ENCODE measurements at regions not wholly inside any gene's neighbourhood (a gene's known extent, or its start where the extent isn't known, plus 50 kb on each side); places are given as distances from the start of the nearest gene placed in this dataset.
"Not testable (repeated sequence)": the region's sequence is repeated elsewhere in the genome, so short reads cannot be mapped to it uniquely, and the experiment has no call there.

DNA sequence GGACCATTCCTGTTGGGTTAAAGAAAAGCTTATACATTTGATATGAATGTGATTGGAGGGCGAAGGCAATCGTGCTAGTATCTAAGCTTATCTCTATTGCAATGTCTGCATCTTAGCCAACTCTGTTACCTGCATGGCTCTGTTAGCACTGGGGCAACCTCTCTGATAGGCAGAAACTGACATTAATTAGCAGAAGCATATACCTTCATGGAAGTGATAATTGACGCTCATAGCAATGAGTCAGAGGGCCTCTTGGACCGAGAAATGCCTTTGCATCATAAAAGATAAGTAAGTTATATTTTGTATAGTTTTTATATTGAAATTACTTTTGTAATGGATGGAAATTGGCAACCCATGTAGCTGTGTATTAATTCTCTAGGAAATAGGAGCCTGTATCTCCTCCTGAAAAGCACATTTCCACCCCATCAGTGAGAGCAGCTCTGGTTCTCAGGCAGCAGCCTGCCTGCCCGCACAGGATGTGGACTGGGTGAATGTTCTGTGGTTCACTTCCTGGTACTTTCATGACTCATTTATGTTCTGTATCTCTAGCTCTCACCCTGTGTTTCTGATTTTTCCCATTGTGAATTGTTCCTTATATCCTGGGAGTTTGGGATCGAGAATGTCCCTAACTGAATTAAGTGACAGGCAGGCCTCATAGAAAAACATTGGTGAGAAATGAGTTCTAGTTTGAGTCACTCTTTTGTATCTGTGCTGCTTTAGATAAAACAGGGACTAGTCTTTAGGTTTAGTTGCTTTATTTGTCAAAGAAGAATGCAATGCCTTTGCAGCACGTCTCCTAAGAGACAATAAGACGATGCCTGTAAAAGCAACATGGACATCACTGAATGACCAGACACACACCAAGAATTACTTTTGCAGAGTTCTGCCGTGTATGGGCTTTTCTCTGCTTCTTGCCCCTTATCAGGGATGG, 344.9 kb downstream of the DCDC2C start:
- DNase-seq (ENCODE audit: low spot score), result no peak

- DNase-seq (ENCODE audit: low spot score), result no peak
These were observed 346.1 kb downstream of the DCDC2C start for GRCh38 chr2:4049463-4049862.

DNA sequence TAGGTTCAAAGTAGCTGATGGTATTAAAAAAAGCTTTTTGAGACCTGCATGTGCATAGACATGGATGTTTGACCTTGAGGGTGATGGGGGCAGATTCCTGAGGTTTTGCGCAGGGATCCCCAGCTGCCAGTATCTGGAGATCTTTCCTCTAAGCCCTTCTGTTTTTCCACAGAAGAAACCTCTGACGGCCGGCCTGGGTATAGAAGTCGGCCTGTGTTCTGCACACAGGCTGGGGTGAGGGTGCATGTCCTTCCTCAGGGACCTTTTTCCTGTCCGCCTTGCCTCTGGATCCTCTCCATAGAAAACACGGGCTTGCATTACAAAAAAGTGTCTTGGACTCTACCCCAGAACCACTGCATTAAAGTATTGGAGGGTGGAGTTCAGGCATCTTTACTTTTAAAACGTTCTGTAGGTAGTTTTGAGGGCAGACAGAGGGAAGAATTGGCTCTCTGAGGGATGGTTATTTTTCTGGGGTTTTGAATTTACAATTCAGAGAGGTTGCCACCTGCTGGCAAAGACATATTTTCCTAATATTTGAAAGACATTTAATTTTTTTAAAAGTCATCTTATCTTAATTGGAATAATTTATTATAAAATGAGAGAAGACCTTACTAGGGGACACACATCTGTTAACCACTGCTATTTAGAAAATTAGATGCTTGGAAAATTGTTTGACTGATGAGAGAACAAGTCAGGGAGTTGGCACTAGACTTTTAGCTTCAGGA, 350.6 kb downstream of the DCDC2C start:
- DNase-seq (ENCODE audit: low spot score), result peak; percentile 14

DNA sequence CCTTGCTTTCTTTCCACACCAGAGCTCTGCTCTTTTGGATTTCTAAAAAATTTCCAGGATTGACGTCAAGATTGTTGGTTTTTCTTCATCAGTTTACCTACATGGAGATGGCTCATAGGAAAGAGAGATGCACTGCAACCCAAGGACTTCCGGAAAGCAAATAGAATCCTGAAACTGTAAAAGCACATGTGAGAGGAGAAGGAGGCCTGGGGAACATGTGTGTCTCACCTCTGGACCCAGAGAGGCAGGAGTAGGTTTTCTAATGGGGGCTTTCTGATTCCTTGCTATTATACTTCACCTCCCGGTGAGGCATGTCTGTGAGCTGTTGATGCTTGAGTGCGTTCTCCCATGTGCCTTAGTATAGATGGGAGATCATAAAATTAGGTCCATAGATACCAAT, 362.8 kb downstream of the DCDC2C start:
- DNase-seq (ENCODE audit: low spot score), result no peak

DNA sequence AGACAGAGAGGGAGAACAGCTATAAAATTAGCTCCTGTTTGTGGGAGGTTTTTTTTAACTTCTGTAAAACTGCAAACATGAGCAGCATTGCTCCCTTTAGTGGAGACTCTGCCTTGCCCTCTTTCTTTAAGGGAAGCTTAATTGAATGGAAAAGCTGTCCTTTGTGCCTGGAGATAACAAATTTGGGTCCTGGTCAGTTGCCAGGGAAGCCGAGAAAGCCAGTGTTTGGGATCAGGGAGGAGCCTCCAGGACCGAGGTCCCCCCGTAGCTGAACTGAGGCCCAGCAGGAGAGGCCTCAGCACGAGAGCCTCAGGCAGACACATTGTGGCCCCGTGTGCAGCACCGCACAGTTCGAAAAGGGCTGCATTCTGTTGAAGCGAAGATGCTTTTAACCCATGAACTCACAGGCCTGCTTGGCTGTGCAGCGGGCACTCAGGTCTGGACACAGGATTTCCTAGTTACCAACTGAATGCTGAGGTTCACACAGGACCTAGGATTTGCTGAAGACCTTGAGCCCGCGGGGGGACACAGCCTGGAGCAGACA, 369.7 kb downstream of the DCDC2C start:
- DNase-seq (ENCODE audit: low spot score), result no peak

GRCh38 chr2:4077017-4077416, 373.6 kb downstream of the DCDC2C start:
- no peak for DNase-seq (ENCODE audit: low spot score)

DNA sequence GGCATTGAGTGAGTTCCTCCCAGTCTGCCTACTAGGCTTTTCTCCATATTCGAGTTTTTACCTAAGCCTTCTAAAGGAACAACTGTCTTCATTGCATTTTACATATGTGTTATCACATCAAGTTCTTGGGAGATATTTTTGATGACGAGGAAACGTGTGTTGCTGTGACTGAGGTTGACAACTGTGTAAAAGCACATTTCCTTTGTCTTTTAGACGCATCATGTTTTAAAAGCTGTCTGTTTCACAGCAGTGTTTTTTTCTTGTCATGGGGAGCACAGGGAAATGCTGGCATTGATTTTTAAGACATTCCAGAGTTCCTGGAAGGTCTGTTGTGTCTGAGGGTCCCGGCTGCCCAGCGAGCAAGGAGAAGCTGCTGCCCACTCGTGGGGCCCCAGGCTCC, 381.8 kb downstream of the DCDC2C start:
- DNase-seq (ENCODE audit: low spot score), result no peak

GRCh38 chr2:4090668-4091630, 387.6 kb downstream of the DCDC2C start:
- no peak for DNase-seq (ENCODE audit: low spot score)

GRCh38 chr2:4091869-4092268, 388.5 kb downstream of the DCDC2C start:
- DNase-seq (ENCODE audit: low spot score), result no peak

DNA sequence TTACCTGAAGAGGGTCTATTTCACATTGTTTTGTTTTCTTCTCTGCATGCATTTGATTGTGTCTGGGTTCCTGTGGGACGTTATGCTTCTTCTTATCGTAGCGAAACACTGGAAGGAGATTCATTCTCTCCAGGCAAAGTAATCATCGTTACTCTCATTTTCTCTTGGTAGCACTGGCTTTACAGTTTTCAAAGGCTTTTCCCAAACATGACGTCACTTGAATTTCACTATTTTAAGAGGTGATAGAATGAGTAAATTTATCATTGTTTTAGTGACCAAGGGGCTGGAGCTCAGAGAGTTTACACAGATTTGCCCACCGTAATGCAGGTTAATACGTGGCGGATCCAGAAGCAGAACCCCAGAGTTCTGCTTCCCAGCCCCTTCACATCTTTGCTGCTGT, 391.4 kb downstream of the DCDC2C start:
- no peak for DNase-seq (ENCODE audit: low spot score)

DNA sequence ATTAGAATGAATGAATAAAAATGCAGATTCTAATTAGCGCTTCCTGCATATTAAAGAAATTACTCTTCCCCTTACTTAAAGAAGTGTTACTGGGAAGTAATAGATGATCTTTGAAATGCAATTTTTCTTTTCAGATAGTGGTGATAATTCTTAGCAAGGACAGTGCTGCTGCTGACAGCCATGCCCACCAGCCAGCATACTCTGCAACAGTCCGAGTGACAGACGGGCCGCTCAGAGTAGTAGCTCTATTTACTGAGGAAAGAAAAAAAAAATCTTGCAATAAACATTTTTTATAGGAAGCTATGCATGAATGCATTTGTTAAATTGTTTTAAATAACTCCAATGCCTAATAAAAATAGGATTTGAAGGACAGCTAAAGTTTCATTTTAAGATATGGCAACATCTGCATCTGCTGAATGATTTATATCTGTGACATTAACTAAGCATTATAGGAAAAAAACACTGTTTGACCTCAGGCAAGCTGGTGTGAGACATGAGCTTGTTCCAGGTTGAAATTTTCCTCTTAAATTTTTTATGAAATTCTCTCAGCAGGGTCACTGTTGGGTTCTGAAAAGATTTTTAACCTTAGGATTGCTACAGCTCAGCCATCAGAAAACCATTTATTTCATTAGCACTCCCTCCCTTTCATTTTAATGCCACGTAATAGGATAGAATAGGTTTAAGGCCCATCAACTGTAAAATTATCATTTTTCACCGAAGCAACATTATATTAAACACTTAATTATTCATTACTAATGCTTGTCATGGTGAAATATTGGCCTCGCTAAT, 393.8 kb downstream of the DCDC2C start:
- DNase-seq (ENCODE audit: low spot score), result no peak

GRCh38 chr2:4098137-4098536, 394.8 kb downstream of the DCDC2C start:
- DNase-seq (ENCODE audit: low spot score), result no peak

DNA sequence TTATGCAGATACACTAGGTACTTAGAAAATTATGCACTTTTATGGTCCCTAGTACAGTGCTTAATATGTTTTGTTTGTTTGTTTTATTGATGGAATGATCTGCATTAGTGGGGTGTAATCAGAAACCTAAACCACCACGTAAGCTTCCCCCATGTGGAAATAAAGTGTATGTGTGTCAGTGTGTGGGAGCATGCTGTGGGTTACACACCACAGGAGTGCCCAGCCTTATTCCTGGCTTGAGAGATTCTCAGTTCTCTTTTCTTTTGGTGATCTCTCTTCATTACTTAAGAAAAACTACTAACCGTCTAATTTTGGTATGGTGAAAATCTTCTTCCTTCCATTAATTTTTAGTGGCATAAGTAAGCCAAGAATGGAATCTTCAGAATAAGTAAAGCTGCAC, 398.6 kb downstream of the DCDC2C start:
- no peak for DNase-seq (ENCODE audit: low spot score)

DNA sequence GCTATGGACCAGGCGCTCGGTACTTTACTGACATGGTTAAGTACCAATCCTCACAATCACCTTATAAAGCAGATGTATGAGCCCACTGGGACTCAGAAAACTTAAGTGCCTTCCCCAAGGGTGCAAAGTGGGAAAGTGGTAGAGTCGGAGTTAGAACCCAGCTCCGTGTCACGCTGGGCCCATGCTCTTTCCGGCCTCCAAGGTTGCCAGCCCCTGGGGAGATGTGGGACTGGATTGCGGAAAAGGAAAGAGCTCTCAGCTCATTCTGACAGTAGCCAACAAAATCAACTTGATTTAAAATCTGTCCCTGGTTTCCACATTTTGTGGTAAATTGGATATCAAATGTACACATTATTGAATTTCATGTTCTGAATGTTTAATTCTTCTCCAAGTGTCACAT, 403.8 kb downstream of the DCDC2C start:
- DNase-seq (ENCODE audit: low spot score), result no peak

- no peak for DNase-seq (ENCODE audit: low spot score)
These were observed 406.9 kb downstream of the DCDC2C start for GRCh38 chr2:4110273-4110672.

DNA sequence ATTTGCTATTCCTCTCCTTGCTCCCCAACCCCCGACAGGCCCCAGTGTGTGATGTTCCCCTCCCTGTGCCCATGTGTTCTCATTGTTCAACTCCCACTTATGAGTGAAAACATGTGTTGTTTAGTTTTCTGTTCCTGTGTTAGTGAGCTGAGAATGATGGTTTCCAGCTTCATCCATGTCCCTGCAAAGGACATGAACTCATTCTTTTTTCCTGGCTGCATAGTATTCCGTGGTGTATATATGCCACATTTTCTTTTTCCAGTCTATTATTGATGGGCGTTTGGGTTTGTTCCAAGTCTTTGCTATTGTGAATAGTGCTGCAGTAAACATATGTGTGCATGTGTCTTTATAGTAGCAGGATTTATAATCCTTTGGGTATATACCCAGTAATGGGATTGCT, 412.1 kb downstream of the DCDC2C start:
- DNase-seq (ENCODE audit: low spot score), result not testable (repeated sequence)

DNA sequence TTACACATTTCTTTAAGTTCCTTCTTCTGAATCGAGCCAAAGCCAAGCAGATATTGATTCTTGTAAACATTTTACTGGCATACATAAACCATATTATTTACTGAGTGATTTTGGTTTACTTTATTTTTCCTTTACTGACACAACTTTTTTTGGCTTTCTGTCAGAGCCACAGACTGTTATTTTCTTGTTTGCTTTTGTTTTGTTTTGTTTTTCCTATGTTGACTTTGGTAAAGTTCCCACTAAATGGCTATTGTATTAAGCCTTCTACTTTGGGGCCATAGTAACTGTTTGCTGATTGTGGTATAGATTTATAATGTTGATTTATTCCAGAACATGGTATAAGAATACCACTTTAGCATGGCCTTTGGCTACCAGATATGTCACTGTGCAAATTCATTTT, 419.4 kb downstream of the DCDC2C start:
- no peak for DNase-seq (ENCODE audit: low spot score)

DNA sequence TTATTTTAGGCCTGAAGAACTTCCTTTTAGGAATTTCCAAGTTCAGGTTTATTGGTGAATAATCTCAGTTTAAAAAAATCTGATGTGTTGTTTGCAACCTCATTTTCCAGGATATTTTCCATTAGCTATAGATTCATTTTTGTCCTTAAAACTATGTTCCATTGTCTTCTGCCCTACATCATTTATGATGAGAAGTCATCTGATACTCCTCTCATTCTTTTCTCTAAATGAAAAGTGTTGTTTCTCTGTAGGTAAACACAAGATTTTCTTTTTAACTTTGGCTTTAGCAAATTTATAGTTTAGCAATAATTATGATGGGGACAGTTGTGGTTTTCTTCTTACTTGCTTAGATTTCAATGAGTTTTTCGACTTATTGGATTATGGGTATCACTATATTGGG, 427.3 kb downstream of the DCDC2C start:
- DNase-seq (ENCODE audit: low spot score), result no peak

DNA sequence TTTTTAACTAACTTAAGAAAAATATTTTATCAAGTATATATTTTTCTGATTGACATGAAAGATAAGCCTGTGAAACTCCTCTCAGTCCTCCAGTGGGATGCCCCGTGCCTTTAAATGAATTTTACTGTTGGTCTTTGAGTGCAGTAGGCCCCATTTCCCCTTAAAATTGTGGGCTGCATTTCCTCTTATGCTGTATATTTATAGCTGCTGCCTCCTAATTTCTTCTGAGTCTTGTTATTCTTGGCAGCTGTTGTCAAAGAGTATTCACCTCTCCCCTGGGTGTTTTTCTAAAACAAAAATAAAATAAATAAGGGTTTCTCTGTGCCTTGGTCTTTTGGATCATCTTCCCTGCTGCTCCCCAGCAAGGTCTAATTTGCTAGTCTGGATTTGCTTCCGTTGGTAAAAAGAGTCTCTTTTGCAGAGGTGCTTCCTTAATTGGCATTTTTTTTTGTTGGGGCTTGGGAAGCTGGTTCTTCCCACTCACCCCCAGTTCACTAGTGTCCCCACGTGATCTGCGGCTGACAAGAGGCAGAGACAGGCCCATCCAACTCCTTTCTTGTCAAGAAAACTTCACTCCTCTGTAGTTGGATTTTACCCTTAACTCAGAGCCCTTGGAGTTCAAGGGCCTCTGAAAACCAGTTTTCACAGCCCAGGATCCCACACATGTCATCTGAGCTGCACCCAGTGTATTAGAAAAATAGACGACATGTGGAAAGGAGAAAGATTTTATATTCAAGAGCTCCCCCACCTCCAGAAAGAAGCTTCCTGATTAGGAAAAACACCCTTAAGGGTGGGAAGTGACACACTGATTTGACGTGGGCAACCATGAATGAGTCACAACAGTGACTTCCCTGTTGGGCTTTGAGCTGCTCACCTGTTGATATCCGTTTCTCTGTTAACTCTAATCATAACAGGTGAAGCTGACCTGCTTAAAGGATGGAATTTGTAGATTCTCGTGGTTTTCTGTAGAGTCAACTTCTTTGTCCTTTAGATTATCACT, 431.5 kb downstream of the DCDC2C start:
- DNase-seq (ENCODE audit: low spot score), result no peak

DNA sequence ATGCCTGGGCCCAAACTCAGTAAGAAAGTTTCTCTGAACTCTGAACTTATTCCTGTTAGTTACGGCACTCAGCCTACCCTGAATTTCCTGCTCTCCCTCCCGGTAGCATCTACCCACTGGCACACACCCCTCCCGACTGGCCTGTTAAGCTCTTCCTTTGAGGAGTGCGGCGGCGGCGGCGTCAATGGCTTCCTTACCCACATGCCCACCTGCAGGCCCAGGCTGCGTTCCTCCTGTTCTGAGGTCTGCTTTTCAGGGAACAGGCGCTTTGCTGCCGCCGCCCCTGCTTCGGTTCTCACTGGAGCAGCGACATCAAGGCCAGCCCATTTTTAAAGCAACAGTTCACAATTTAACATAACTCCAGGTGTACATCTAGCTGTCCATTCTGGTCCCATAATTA, 432.4 kb downstream of the DCDC2C start:
- no peak for DNase-seq (ENCODE audit: low spot score)

All from NAMALWA (cell line).